OCI-LY3 (cell line): ENCODE measurements at regions not wholly inside any gene's neighbourhood (a gene's known extent, or its start where the extent isn't known, plus 50 kb on each side); places are given as distances from the start of the nearest gene placed in this dataset.

Source experiments
- H2AFZ ChIP-seq: fragments of 200-600, 300-600 bp; shearing (Covaris generic); 2 replicates; pipeline ENCODE4 v1.6.0; 2014; ENCODE audit warnings: antibody characterized with exemption, low read depth, low read length
- H3K27ac ChIP-seq: fragments of 200-600, 300-600 bp; sonication (generic); 2 replicates; pipeline ENCODE4 v1.5.1; 2014; ENCODE audit warnings: mild to moderate bottlenecking, low read length, moderate library complexity, mixed read lengths
- H3K27me3 ChIP-seq: fragments of 200-600, 300-600 bp; sonication (generic); 2 replicates; pipeline ENCODE4 v1.6.1; 2014; ENCODE audit warnings: low read depth, low read length, mixed read lengths
- H3K36me3 ChIP-seq: fragments of 200-600, 300-600 bp; sonication (generic); replicated peaks from 2 replicates; pipeline ENCODE3; 2014; ENCODE audit warnings: low read depth, low read length, mixed read lengths
- H3K4me1 ChIP-seq: fragments of 300-600, 200-600 bp; sonication (generic); 2 replicates; pipeline ENCODE4 v1.6.1; 2014; ENCODE audit warnings: low read length, mixed read lengths
- H3K4me2 ChIP-seq: fragments of 200-600, 300-600 bp; sonication (generic); 2 replicates; pipeline ENCODE4 v1.6.1; 2014; ENCODE audit warnings: low read length, mixed read lengths
- H3K4me3 ChIP-seq: fragments of 300-600, 200-600 bp; sonication (generic); 2 replicates; pipeline ENCODE4 v1.5.1; 2014; ENCODE audit warnings: antibody characterized with exemption, mild to moderate bottlenecking, low read length, moderate library complexity
- H3K79me2 ChIP-seq: fragments of 300-600, 200-600 bp; shearing (Covaris generic); 2 replicates; pipeline ENCODE4 v1.6.1; 2014; ENCODE audit warnings: mild to moderate bottlenecking, low read length, mixed read lengths
- H3K9ac ChIP-seq: fragments of 300-600, 200-600 bp; shearing (Covaris generic); 2 replicates; pipeline ENCODE4 v1.6.0; 2014; ENCODE audit warnings: mild to moderate bottlenecking, low read length, moderate library complexity
- H3K9me3 ChIP-seq: fragments of 200-600, 300-600 bp; shearing (Covaris generic); 2 replicates; pipeline ENCODE4 v1.6.1; 2014; ENCODE audit warnings: low read length, mixed read lengths; ENCODE audit not compliant: insufficient read depth
- H4K20me1 ChIP-seq: fragments of 200-600, 300-600 bp; sonication (generic); 2 replicates; pipeline ENCODE4 v1.6.1; 2016; ENCODE audit warnings: low read length, mixed read lengths; ENCODE audit not compliant: insufficient read depth
- CTCF ChIP-seq: fragments of 200-600, 300-600 bp; sonication (generic); IDR thresholded peaks from 2 replicates; pipeline ENCODE4 v1.5.1; 2014; ENCODE audit warnings: antibody characterized with exemption, low read length, low read depth
- EZH2phosphoT487 ChIP-seq: fragments of 200-600 bp; shearing (Covaris generic); IDR thresholded peaks from 2 replicates; pipeline ENCODE4 v1.6.1; 2018; ENCODE audit warnings: antibody characterized with exemption, mixed run types, low read depth

- no peaks in the 10 kb centered on the region for H4K20me1 ChIP-seq
- no peaks in the 10 kb centered on the region for H3K9me3 ChIP-seq
- H3K36me3 ChIP-seq = no peaks in the 10 kb centered on the region
- H3K9ac ChIP-seq = no peak overlapping the region
- no peak overlapping the region for H2AFZ ChIP-seq
- TF ChIP-seq EZH2phosphoT487 (no peak), CTCF (no peak)
- no peaks in the 10 kb centered on the region for H3K27me3 ChIP-seq
- H3K4me3 ChIP-seq = no peak overlapping the region
- H3K4me2 ChIP-seq = no peak overlapping the region
- no peak overlapping the region for H3K27ac ChIP-seq
- no peaks in the 10 kb centered on the region for H3K79me2 ChIP-seq
- no peaks in the 10 kb centered on the region for H3K4me1 ChIP-seq
Observed at GRCh38 chr5:6907320-6907918, 194.2 kb downstream of the TENT4A start.

- H3K9ac ChIP-seq = no peak overlapping the region
- H2AFZ ChIP-seq = no peak overlapping the region
- H4K20me1 ChIP-seq = no peaks in the 10 kb centered on the region
- no peaks in the 10 kb centered on the region for H3K4me1 ChIP-seq
- TF ChIP-seq CTCF = no peak
- TF ChIP-seq EZH2phosphoT487 = no peak
- no peak overlapping the region for H3K4me3 ChIP-seq
- no peaks in the 10 kb centered on the region for H3K27me3 ChIP-seq
- H3K79me2 ChIP-seq = no peaks in the 10 kb centered on the region
- H3K27ac ChIP-seq = no peak overlapping the region
- H3K9me3 ChIP-seq = no peaks in the 10 kb centered on the region
- no peak overlapping the region for H3K4me2 ChIP-seq
- H3K36me3 ChIP-seq = no peaks in the 10 kb centered on the region
Observed at GRCh38 chr5:6909901-6910300, 196.7 kb downstream of the TENT4A start.

- H3K36me3 ChIP-seq = no peaks in the 10 kb centered on the region
- no peak for TF ChIP-seq EZH2phosphoT487
- TF ChIP-seq CTCF = no peak
- H3K27me3 ChIP-seq = no peaks in the 10 kb centered on the region
- H3K4me2 ChIP-seq = no peak overlapping the region
- H3K9me3 ChIP-seq = no peaks in the 10 kb centered on the region
- no peaks in the 10 kb centered on the region for H3K4me1 ChIP-seq
- no peak overlapping the region for H3K27ac ChIP-seq
- H3K9ac ChIP-seq = no peak overlapping the region
- H2AFZ ChIP-seq = no peak overlapping the region
- no peaks in the 10 kb centered on the region for H3K79me2 ChIP-seq
- no peaks in the 10 kb centered on the region for H4K20me1 ChIP-seq
- no peak overlapping the region for H3K4me3 ChIP-seq
Observed at GRCh38 chr5:6910950-6911349, 197.7 kb downstream of the TENT4A start.

- Histone ChIP-seq H2AFZ (no peak overlapping the region), H3K27me3 (no peaks in the 10 kb centered on the region), H3K9me3 (no peaks in the 10 kb centered on the region), H3K4me3 (no peak overlapping the region), H3K79me2 (no peaks in the 10 kb centered on the region), H3K4me2 (no peak overlapping the region), H3K4me1 (no peaks in the 10 kb centered on the region), H3K36me3 (no peaks in the 10 kb centered on the region), H4K20me1 (no peaks in the 10 kb centered on the region), H3K27ac (no peak overlapping the region), H3K9ac (no peak overlapping the region)
- TF ChIP-seq CTCF (no peak), EZH2phosphoT487 (no peak)
Observed at GRCh38 chr5:6914347-6914746, 201.1 kb downstream of the TENT4A start.
